IMR-90 (cell line): ENCODE measurements at regions not wholly inside any gene's neighbourhood (a gene's known extent, or its start where the extent isn't known, plus 50 kb on each side); places are given as distances from the start of the nearest gene placed in this dataset.

Experiments used
- ATAC-seq: fragments of 200-7000 bp; cut with Tn5 transposase; 2 replicates; pipeline ENCODE4 v1.9.1; 2020; ENCODE audit warnings: low read depth, mild to moderate bottlenecking, moderate library complexity
- BruUV-seq: library from RNA; stranded (reverse); fragments of 400-500 nt; replicated peaks from 2 replicates; lab custom pipeline; 2021; lab: Mats Ljungman, UMichigan
- CTCF ChIA-PET: fragments of 300-600 bp; formaldehyde crosslinking; extraction: SDS; loops from one replicate; lab custom pipeline; 2021; ENCODE audit warnings: antibody characterized with exemption; lab: Yijun Ruan, JAX
- POLR2A ChIA-PET: fragments of 300-600 bp; sonication (Branson Sonifier 250); formaldehyde crosslinking; loops from one replicate; lab custom pipeline; 2022; ENCODE audit warnings: antibody characterized with exemption; ENCODE audit not compliant: unreplicated experiment; lab: Charles Lee
- DNase-seq: peaks from one replicate; pipeline ENCODE4 v3.0.0; 2013
- H2AFZ ChIP-seq: replicated peaks from 2 replicates; pipeline ENCODE3; 2013; ENCODE audit warnings: low read length, mild to moderate bottlenecking; ENCODE audit not compliant: poor library complexity
- H2AK5ac ChIP-seq: 2 replicates; pipeline ENCODE4 v1.6.1; 2013; ENCODE audit warnings: low read depth, low read length, inconsistent platforms
- H2AK9ac ChIP-seq: replicated peaks from 2 replicates; pipeline ENCODE3; 2013; ENCODE audit warnings: mild to moderate bottlenecking, low read depth, low read length, moderate library complexity; ENCODE audit not compliant: poor library complexity
- H2BK120ac ChIP-seq: 2 replicates; pipeline ENCODE4 v1.6.1; 2013; ENCODE audit warnings: low read depth, low read length, inconsistent platforms
- H2BK15ac ChIP-seq: 3 replicates; pipeline ENCODE4 v1.6.1; 2013; ENCODE audit warnings: low read depth, low read length, inconsistent platforms
- H2BK20ac ChIP-seq: 2 replicates; pipeline ENCODE4 v1.6.1; 2013; ENCODE audit warnings: low read depth, mild to moderate bottlenecking, inconsistent platforms, low read length, moderate library complexity
- H2BK5ac ChIP-seq: 2 replicates; pipeline ENCODE4 v1.6.1; 2013; ENCODE audit warnings: mild to moderate bottlenecking, low read depth, low read length, inconsistent platforms; ENCODE audit not compliant: poor library complexity, severe bottlenecking
- H3K14ac ChIP-seq: replicated peaks from 2 replicates; pipeline ENCODE4 v1.6.1; 2013; ENCODE audit warnings: low read depth, low read length, inconsistent platforms
- H3K18ac ChIP-seq: 2 replicates; pipeline ENCODE4 v1.6.1; 2013; ENCODE audit warnings: low read depth, low read length, control low read depth
- H3K23ac ChIP-seq: 2 replicates; pipeline ENCODE4 v1.6.1; 2013; ENCODE audit warnings: low read depth, low read length, inconsistent platforms
- H3K27ac ChIP-seq: 2 replicates; pipeline ENCODE4 v1.5.1; 2013; ENCODE audit warnings: mild to moderate bottlenecking, control low read depth, low read length; ENCODE audit not compliant: insufficient read depth
- H3K27me3 ChIP-seq: 2 replicates; pipeline ENCODE4 v1.6.1; 2013; ENCODE audit warnings: low read length; ENCODE audit not compliant: control insufficient read depth, insufficient read depth
- H3K36me3 ChIP-seq: 2 replicates; pipeline ENCODE4 v1.6.1; 2013; ENCODE audit warnings: low read length, mixed read lengths; ENCODE audit not compliant: control insufficient read depth, insufficient read depth
- H3K4ac ChIP-seq: 2 replicates; pipeline ENCODE4 v1.6.1; 2013; ENCODE audit warnings: low read depth, low read length, inconsistent platforms
- H3K4me1 ChIP-seq: 2 replicates; pipeline ENCODE4 v1.6.1; 2013; ENCODE audit warnings: low read length, mixed read lengths; ENCODE audit not compliant: control insufficient read depth, insufficient read depth
- H3K4me2 ChIP-seq: 2 replicates; pipeline ENCODE4 v1.6.1; 2013; ENCODE audit warnings: low read depth, mild to moderate bottlenecking, control low read depth, low read length, moderate library complexity
- H3K4me3 ChIP-seq: 2 replicates; pipeline ENCODE4 v1.5.1; 2013; ENCODE audit warnings: low read depth, mild to moderate bottlenecking, control low read depth, low read length, moderate library complexity; ENCODE audit not compliant: insufficient read depth
- H3K56ac ChIP-seq: 2 replicates; pipeline ENCODE4 v1.6.1; 2013; ENCODE audit warnings: low read length, inconsistent platforms; ENCODE audit not compliant: insufficient read depth; ENCODE audit errors: extremely low read depth
- H3K79me1 ChIP-seq, 2 experiments: 2 replicates each; pipeline ENCODE4 v1.6.1; 2013; ENCODE audit warnings: low read length in 2 of 2, inconsistent platforms in 1 of 2, low read depth in 1 of 2
- H3K9ac ChIP-seq: 2 replicates; pipeline ENCODE4 v1.6.1; 2013; ENCODE audit warnings: low read depth, low read length, control low read depth
- H3K9me1 ChIP-seq: 2 replicates; pipeline ENCODE4 v1.6.1; 2013; ENCODE audit warnings: low read length, inconsistent platforms; ENCODE audit not compliant: insufficient read depth
- H3K9me3 ChIP-seq: 2 replicates; pipeline ENCODE4 v1.6.1; 2013; ENCODE audit warnings: low read length; ENCODE audit not compliant: control insufficient read depth, insufficient read depth
- H4K20me1 ChIP-seq: 2 replicates; pipeline ENCODE4 v1.6.1; 2013; ENCODE audit warnings: low read length, inconsistent platforms; ENCODE audit not compliant: insufficient read depth
- H4K5ac ChIP-seq: 2 replicates; pipeline ENCODE4 v1.6.1; 2013; ENCODE audit warnings: mild to moderate bottlenecking, low read depth, low read length, control low read depth
- H4K8ac ChIP-seq, 2 experiments: 2 replicates each; pipeline ENCODE4 v1.6.1; 2013; ENCODE audit warnings: low read depth in 2 of 2, low read length in 2 of 2, control low read depth in 1 of 2, inconsistent platforms in 1 of 2
- H4K91ac ChIP-seq: 2 replicates; pipeline ENCODE4 v1.6.1; 2013; ENCODE audit warnings: low read depth, low read length, inconsistent platforms; ENCODE audit not compliant: insufficient read depth
- BHLHE40 ChIP-seq: fragments of 150-350 bp; IDR thresholded peaks from 2 replicates; pipeline ENCODE4 v1.6.1; 2016; ENCODE audit warnings: mild to moderate bottlenecking, low read depth, low read length
- CEBPB ChIP-seq: IDR thresholded peaks from 2 replicates; pipeline ENCODE4 v1.6.1; 2012; ENCODE audit warnings: low read depth, low read length, improper control_type of control experiment
- CHD1 ChIP-seq: IDR thresholded peaks from 2 replicates; pipeline ENCODE4 v1.6.1; 2012; ENCODE audit warnings: low read depth, low read length, improper control_type of control experiment
- FOS ChIP-seq: fragments of 150-350 bp; IDR thresholded peaks from 2 replicates; pipeline ENCODE4 v1.6.1; 2016; ENCODE audit warnings: low read depth, low read length
- MAFK ChIP-seq: IDR thresholded peaks from 2 replicates; pipeline ENCODE4 v1.6.1; 2012; ENCODE audit warnings: low read depth, low read length, improper control_type of control experiment
- MXI1 ChIP-seq: IDR thresholded peaks from 2 replicates; pipeline ENCODE4 v1.6.1; 2012; ENCODE audit warnings: low read depth, mild to moderate bottlenecking, low read length, moderate library complexity, borderline replicate concordance
- RFX5 ChIP-seq: IDR thresholded peaks from 2 replicates; pipeline ENCODE4 v1.8.0; 2012; ENCODE audit warnings: low read depth, mild to moderate bottlenecking, low read length, moderate library complexity
- SMC3 ChIP-seq: fragments of 150-350 bp; IDR thresholded peaks from 2 replicates; pipeline ENCODE4 v1.6.1; 2016; ENCODE audit warnings: low read depth, mild to moderate bottlenecking, antibody characterized with exemption, low read length, moderate library complexity
- WGBS, 2 experiments: methylation state at CpG; one replicate each; pipeline versions ENCODE4 v1.1.5 to v1.1.7; 2013; ENCODE audit warnings: missing lambda C conversion rate in 2 of 2; ENCODE audit not compliant: insufficient read length in 1 of 2; ENCODE audit errors: extremely low coverage in 2 of 2; 5-methylcytosine and 5-hydroxymethylcytosine counted together
- dilution Hi-C: fragments of 300-500 bp; cut with HindIII; formaldehyde crosslinking; loops from one replicate; pipeline ENCODE4 v1.14.3; 2018; ENCODE audit warnings: low sequenced_read_pairs; ENCODE audit not compliant: unreplicated experiment
- in situ Hi-C: fragments of 300-500 bp; cut with MboI; formaldehyde crosslinking; loops from 3 replicates; pipeline ENCODE4 v1.14.3; 2019; ENCODE audit warnings: low sequenced_read_pairs, inconsistent platforms, mixed read lengths
- intact Hi-C: fragments of 100-400 bp; cut with micrococcal nuclease; formaldehyde crosslinking; loops from 2 replicates; pipeline ENCODE4 v1.10.0; 2022
- TF ChIP-seq, protein P1 (sequence below): conservative IDR thresholded peaks from 2 replicates; pipeline ENCODE4 v1.5.1; 2012; ENCODE audit warnings: mild to moderate bottlenecking, low read depth, low read length, improper control_type of control experiment

- Histone ChIP-seq H3K36me3 (no peaks in the 10 kb centered on the region), H3K56ac (no peak overlapping the region), H3K9ac (no peak overlapping the region), H2AFZ (peak overlapping the region; percentile 3), H4K91ac (no peak overlapping the region), H2AK5ac (no peak overlapping the region), H2BK120ac (no peak overlapping the region), H3K18ac (no peak overlapping the region), H3K9me1 (no peaks in the 10 kb centered on the region), H3K4me3 (no peak overlapping the region), H2BK20ac (no peak overlapping the region), H3K79me1 (no peaks in the 10 kb centered on the region), H3K27me3 (no peaks in the 10 kb centered on the region), H4K5ac (no peak overlapping the region), H3K4me2 (no peak overlapping the region), H3K23ac (no peak overlapping the region), H2BK15ac (no peak overlapping the region), H2AK9ac (no peak overlapping the region), H2BK5ac (no peak overlapping the region), H3K14ac (no peak overlapping the region), H3K4ac (no peak overlapping the region), H3K4me1 (no peaks in the 10 kb centered on the region), H4K8ac (no peak overlapping the region), H4K20me1 (no peaks in the 10 kb centered on the region), H3K27ac (no peak overlapping the region), H3K9me3 (no peaks in the 10 kb centered on the region)
- ChIA-PET CTCF (no interaction called here), POLR2A (no interaction called here)
- ATAC-seq (no peak), DNase-seq (no peak)
- WGBS, 2 experiments = no CpG with 5 or more reads among the region's 2 CpGs
- in situ Hi-C loops (no loop called here), dilution Hi-C loops (no loop called here), intact Hi-C loops (no loop called here)
- no TSS peak for BruUV-seq
- TF ChIP-seq, protein P1, sequence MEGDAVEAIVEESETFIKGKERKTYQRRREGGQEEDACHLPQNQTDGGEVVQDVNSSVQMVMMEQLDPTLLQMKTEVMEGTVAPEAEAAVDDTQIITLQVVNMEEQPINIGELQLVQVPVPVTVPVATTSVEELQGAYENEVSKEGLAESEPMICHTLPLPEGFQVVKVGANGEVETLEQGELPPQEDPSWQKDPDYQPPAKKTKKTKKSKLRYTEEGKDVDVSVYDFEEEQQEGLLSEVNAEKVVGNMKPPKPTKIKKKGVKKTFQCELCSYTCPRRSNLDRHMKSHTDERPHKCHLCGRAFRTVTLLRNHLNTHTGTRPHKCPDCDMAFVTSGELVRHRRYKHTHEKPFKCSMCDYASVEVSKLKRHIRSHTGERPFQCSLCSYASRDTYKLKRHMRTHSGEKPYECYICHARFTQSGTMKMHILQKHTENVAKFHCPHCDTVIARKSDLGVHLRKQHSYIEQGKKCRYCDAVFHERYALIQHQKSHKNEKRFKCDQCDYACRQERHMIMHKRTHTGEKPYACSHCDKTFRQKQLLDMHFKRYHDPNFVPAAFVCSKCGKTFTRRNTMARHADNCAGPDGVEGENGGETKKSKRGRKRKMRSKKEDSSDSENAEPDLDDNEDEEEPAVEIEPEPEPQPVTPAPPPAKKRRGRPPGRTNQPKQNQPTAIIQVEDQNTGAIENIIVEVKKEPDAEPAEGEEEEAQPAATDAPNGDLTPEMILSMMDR = no peak
- TF ChIP-seq MAFK (no peak), MXI1 (no peak), FOS (no peak), CEBPB (no peak), BHLHE40 (no peak), CHD1 (no peak), RFX5 (no peak), SMC3 (no peak)
Measured at GRCh38 chrX:20593402-20593801, 326.7 kb upstream of the RPS6KA3 start.
